ENCODE measurements at regions not wholly inside any gene's neighbourhood (a gene's known extent, or its start where the extent isn't known, plus 50 kb on each side); places are given as distances from the start of the nearest gene placed in this dataset.
"Not testable (repeated sequence)": the region's sequence is repeated elsewhere in the genome, so short reads cannot be mapped to it uniquely, and the experiment has no call there.

- no peak for DNase-seq (ENCODE audit: low spot score)
These were observed 112.9 kb upstream of the WARS2 start for GRCh38 chr1:119253366-119253765.

- no peak for DNase-seq (ENCODE audit: low spot score)
These were observed 113.7 kb upstream of the WARS2 start for GRCh38 chr1:119254067-119254720.

GRCh38 chr1:119256089-119256488 lies 112.5 kb upstream of the HAO2 start:
- not testable (repeated sequence) for DNase-seq (ENCODE audit: low spot score)

GRCh38 chr1:119260506-119260905 lies 108.1 kb upstream of the HAO2 start:
- no peak for DNase-seq (ENCODE audit: low spot score)

- no peak for DNase-seq (ENCODE audit: low spot score)
These were observed 102.2 kb upstream of the HAO2 start for GRCh38 chr1:119266386-119266785.

- no peak for DNase-seq (ENCODE audit: low spot score)
These were observed 101.7 kb upstream of the HAO2 start for GRCh38 chr1:119266858-119267257.

- DNase-seq (ENCODE audit: low spot score) = not testable (repeated sequence)
These were observed 101.3 kb upstream of the HAO2 start for GRCh38 chr1:119267288-119267687.

GRCh38 chr1:119268879-119269278 lies 99.7 kb upstream of the HAO2 start:
- DNase-seq (ENCODE audit: low spot score) = no peak

GRCh38 chr1:119275145-119276134 lies 93.1 kb upstream of the HAO2 start:
- DNase-seq (ENCODE audit: low spot score) = peak; percentile 33

GRCh38 chr1:119276558-119276957 lies 92.0 kb upstream of the HAO2 start:
- DNase-seq (ENCODE audit: low spot score) = no peak

GRCh38 chr1:119279456-119280381 lies 88.9 kb upstream of the HAO2 start:
- DNase-seq (ENCODE audit: low spot score) = no peak

- DNase-seq (ENCODE audit: low spot score) = no peak
These were observed 83.1 kb upstream of the HAO2 start for GRCh38 chr1:119285482-119285881.

GRCh38 chr1:119286587-119287181 lies 81.9 kb upstream of the HAO2 start:
- peak; percentile 32 for DNase-seq (ENCODE audit: low spot score)

GRCh38 chr1:119288751-119289150 lies 79.8 kb upstream of the HAO2 start:
- DNase-seq (ENCODE audit: low spot score) = no peak

- no peak for DNase-seq (ENCODE audit: low spot score)
These were observed 78.3 kb upstream of the HAO2 start for GRCh38 chr1:119290297-119290696.

GRCh38 chr1:119291611-119292206 lies 76.9 kb upstream of the HAO2 start:
- no peak for DNase-seq (ENCODE audit: low spot score)

GRCh38 chr1:119293797-119294196 lies 74.8 kb upstream of the HAO2 start:
- DNase-seq (ENCODE audit: low spot score) = no peak

- DNase-seq (ENCODE audit: low spot score) = no peak
These were observed 74.4 kb upstream of the HAO2 start for GRCh38 chr1:119294199-119294598.

- DNase-seq (ENCODE audit: low spot score) = no peak
These were observed 73.9 kb upstream of the HAO2 start for GRCh38 chr1:119294722-119295121.

GRCh38 chr1:119298687-119299303 lies 69.8 kb upstream of the HAO2 start:
- DNase-seq (ENCODE audit: low spot score) = no peak

GRCh38 chr1:119302011-119302410 lies 66.6 kb upstream of the HAO2 start:
- no peak for DNase-seq (ENCODE audit: low spot score)

Measured in germinal center (tissue), 1 donor.